H1 (cell line): ENCODE measurements at regions not wholly inside any gene's neighbourhood (a gene's known extent, or its start where the extent isn't known, plus 50 kb on each side); places are given as distances from the start of the nearest gene placed in this dataset.

Experiments
- CTCF ChIA-PET: fragments of 300-600 bp; sonication (Branson Sonifier 250); formaldehyde crosslinking; loops from one replicate; lab custom pipeline; 2021; ENCODE audit not compliant: partially characterized antibody; lab: Charles Lee
- POLR2A ChIA-PET: fragments of 300-600 bp; sonication (Branson Sonifier 250); formaldehyde crosslinking; loops from one replicate; lab custom pipeline; 2021; ENCODE audit warnings: inconsistent platforms; ENCODE audit not compliant: partially characterized antibody; lab: Charles Lee
- DNase-seq, 2 experiments: peaks; one replicate each; pipeline versions ENCODE4 v3.0.0 to v3.0.0-alpha.2; 2010 to 2022; ENCODE audit warnings: low spot score in 2 of 2, low read depth in 1 of 2, mixed read lengths in 1 of 2
- FAIRE-seq: peaks from 2 replicates; lab custom pipeline; 2011; peaks lifted over from hg19 to GRCh38; lab: Jason Lieb, UNC
- H2AFZ ChIP-seq: 2 replicates; pipeline ENCODE4 v1.8.1; 2012; ENCODE audit warnings: low read length, inconsistent platforms
- H2AK5ac ChIP-seq: 2 replicates; pipeline ENCODE4 v1.6.1; 2013; ENCODE audit warnings: low read depth, low read length
- H2BK120ac ChIP-seq: replicated peaks from 2 replicates; pipeline ENCODE3; 2013; ENCODE audit warnings: low read depth, low read length, inconsistent platforms
- H2BK12ac ChIP-seq: 2 replicates; pipeline ENCODE4 v1.6.1; 2013; ENCODE audit warnings: low read depth, low read length
- H2BK15ac ChIP-seq: 2 replicates; pipeline ENCODE4 v1.6.1; 2013; ENCODE audit warnings: low read length
- H2BK20ac ChIP-seq: 2 replicates; pipeline ENCODE4 v1.6.1; 2013; ENCODE audit warnings: low read length
- H2BK5ac ChIP-seq: 2 replicates; pipeline ENCODE4 v1.6.1; 2013; ENCODE audit warnings: low read depth, low read length
- H3K14ac ChIP-seq: 2 replicates; pipeline ENCODE4 v1.6.1; 2013; ENCODE audit warnings: inconsistent platforms; ENCODE audit not compliant: insufficient read length
- H3K18ac ChIP-seq: 2 replicates; pipeline ENCODE4 v1.6.1; 2013; ENCODE audit warnings: low read length; ENCODE audit errors: extremely low read depth
- H3K23ac ChIP-seq: 2 replicates; pipeline ENCODE4 v1.6.1; 2013; ENCODE audit warnings: inconsistent platforms; ENCODE audit not compliant: insufficient read length
- H3K23me2 ChIP-seq: 2 replicates; pipeline ENCODE4 v1.6.1; 2013; ENCODE audit warnings: low read depth, low read length
- H3K27ac ChIP-seq: 2 replicates; pipeline ENCODE4 v1.6.1; 2011; ENCODE audit warnings: low read depth, low read length, inconsistent platforms
- H3K27me3 ChIP-seq, 4 experiments: replicated peaks in 1 of 4; 1 replicate in 1 of 4; 2 replicates in 3 of 4; pipeline versions ENCODE4 v1.6.1 to v1.8.1; 2011 to 2013; ENCODE audit warnings: low read length in 3 of 4, mild to moderate bottlenecking in 3 of 4, inconsistent platforms in 2 of 4, mixed read lengths in 2 of 4, moderate library complexity in 1 of 4; ENCODE audit not compliant: control insufficient read depth in 3 of 4, insufficient read depth in 3 of 4; ENCODE audit errors: extremely low read depth in 1 of 4
- H3K36me3 ChIP-seq, 4 experiments: 2 replicates each; pipeline versions ENCODE4 v1.6.1 to v1.8.1; 2011 to 2013; ENCODE audit warnings: mild to moderate bottlenecking in 4 of 4, low read length in 3 of 4, moderate library complexity in 2 of 4, control low read depth in 1 of 4, inconsistent platforms in 1 of 4; ENCODE audit not compliant: insufficient read depth in 4 of 4, control insufficient read depth in 2 of 4
- H3K4ac ChIP-seq: replicated peaks from 2 replicates; pipeline ENCODE3; 2013; ENCODE audit warnings: low read length, low read depth, mixed read lengths, inconsistent platforms; ENCODE audit not compliant: insufficient read length
- H3K4me1 ChIP-seq, 4 experiments: replicated peaks in 1 of 4; 1 replicate in 1 of 4; 2 replicates in 3 of 4; pipeline versions ENCODE4 v1.6.1 to v1.8.1; 2011 to 2013; ENCODE audit warnings: low read length in 3 of 4, inconsistent platforms in 2 of 4, mixed read lengths in 1 of 4; ENCODE audit not compliant: insufficient read depth in 4 of 4, control insufficient read depth in 3 of 4
- H3K4me2 ChIP-seq, 2 experiments: 2 replicates each; pipeline versions ENCODE4 v1.6.1 to v1.8.1; 2011 to 2013; ENCODE audit warnings: low read depth in 2 of 2, low read length in 2 of 2, control low read depth in 1 of 2, inconsistent platforms in 1 of 2, mild to moderate bottlenecking in 1 of 2; ENCODE audit not compliant: insufficient read depth in 1 of 2
- H3K4me3 ChIP-seq, 4 experiments: fragments of 200-600, 300-600 bp in 1 of 4; sonication (generic), shearing (Covaris generic), sonication (Bioruptor Twin) in 1 of 4; 2 replicates each; pipeline versions ENCODE4 v1.5.1 to v1.8.1; 2011 to 2016; ENCODE audit warnings: low read length in 4 of 4, low read depth in 3 of 4, control low read depth in 2 of 4, inconsistent platforms in 2 of 4, mild to moderate bottlenecking in 2 of 4, mixed read lengths in 1 of 4, moderate library complexity in 1 of 4; ENCODE audit not compliant: insufficient read depth in 2 of 4; ENCODE audit errors: extremely low read depth in 1 of 4
- H3K56ac ChIP-seq: replicated peaks from 2 replicates; pipeline ENCODE3; 2013; ENCODE audit warnings: low read depth, mild to moderate bottlenecking, mixed read lengths, low read length, inconsistent platforms; ENCODE audit not compliant: insufficient read length
- H3K79me1 ChIP-seq: 2 replicates; pipeline ENCODE4 v1.6.1; 2013; ENCODE audit warnings: low read depth, low read length, control low read depth
- H3K79me2 ChIP-seq, 2 experiments: 2 replicates each; pipeline versions ENCODE4 v1.6.1 to v1.8.1; 2012 to 2013; ENCODE audit warnings: low read length in 2 of 2, mild to moderate bottlenecking in 2 of 2, inconsistent platforms in 1 of 2; ENCODE audit not compliant: insufficient read depth in 2 of 2, control insufficient read depth in 1 of 2
- H3K9ac ChIP-seq, 4 experiments: replicated peaks in 1 of 4; 1 replicate in 1 of 4; 2 replicates in 3 of 4; pipeline versions ENCODE4 v1.6.1 to v1.8.1; 2011 to 2013; ENCODE audit warnings: low read depth in 3 of 4, low read length in 3 of 4, control low read depth in 2 of 4, mild to moderate bottlenecking in 2 of 4, moderate library complexity in 2 of 4, inconsistent platforms in 1 of 4; ENCODE audit errors: extremely low read depth in 1 of 4
- H3K9me3 ChIP-seq, 2 experiments: 2 replicates each; pipeline versions ENCODE4 v1.6.1 to v1.8.1; 2012 to 2013; ENCODE audit warnings: mild to moderate bottlenecking in 2 of 2, moderate library complexity in 2 of 2, control low read depth in 1 of 2, inconsistent platforms in 1 of 2, low read depth in 1 of 2, low read length in 1 of 2, mixed read lengths in 1 of 2; ENCODE audit not compliant: insufficient read depth in 2 of 2
- H4K20me1 ChIP-seq, 2 experiments: replicated peaks in 1 of 2; 2 replicates each; pipeline versions ENCODE3 to v1.8.1; 2011 to 2013; ENCODE audit warnings: inconsistent platforms in 2 of 2, low read length in 2 of 2, mild to moderate bottlenecking in 1 of 2; ENCODE audit not compliant: insufficient read depth in 2 of 2, control insufficient read depth in 1 of 2
- H4K5ac ChIP-seq: 2 replicates; pipeline ENCODE4 v1.6.1; 2013; ENCODE audit warnings: low read length, low read depth, mixed read lengths, inconsistent platforms; ENCODE audit not compliant: insufficient read length
- H4K8ac ChIP-seq: 2 replicates; pipeline ENCODE4 v1.8.0; 2013; ENCODE audit warnings: mild to moderate bottlenecking, moderate library complexity, low read length, inconsistent platforms; ENCODE audit not compliant: insufficient read depth; ENCODE audit errors: extremely low read depth
- H4K91ac ChIP-seq: replicated peaks from 2 replicates; pipeline ENCODE3; 2013; ENCODE audit warnings: low read length, mixed read lengths, inconsistent platforms; ENCODE audit not compliant: insufficient read length
- ATF2 ChIP-seq: IDR thresholded peaks from 2 replicates; pipeline ENCODE4 v1.6.1; 2012; ENCODE audit warnings: low read length, inconsistent platforms
- BCL11A ChIP-seq, 2 experiments: IDR thresholded peaks; one replicate each; pipeline ENCODE4 v1.6.1; 2011; ENCODE audit warnings: low read depth in 2 of 2, low read length in 2 of 2, mild to moderate bottlenecking in 2 of 2
- CBX8 ChIP-seq: fragments of 300-800, 300-1000 bp; sonication (generic); IDR thresholded peaks from 2 replicates; pipeline ENCODE4 v1.7.1; 2016; ENCODE audit warnings: low read depth, low read length, borderline replicate concordance
- KDM5A ChIP-seq: fragments of 200-600 bp; IDR thresholded peaks from 2 replicates; pipeline ENCODE4 v1.7.1; 2012; ENCODE audit warnings: mild to moderate bottlenecking, low read length, inconsistent platforms, mixed read lengths
- POU5F1 ChIP-seq: IDR thresholded peaks from 2 replicates; pipeline ENCODE4 v1.6.1; 2011; ENCODE audit warnings: low read depth, mild to moderate bottlenecking, low read length, moderate library complexity
- WGBS, 2 experiments: shearing (Covaris generic) in 1 of 2; methylation state at CpG; one replicate each; pipeline versions ENCODE4 v1.1.6 to v1.1.7; 2013 to 2015; ENCODE audit warnings: low lambda C conversion rate in 2 of 2, mixed read lengths in 2 of 2, inconsistent platforms in 1 of 2, low coverage in 1 of 2, missing lambda C conversion rate in 1 of 2; ENCODE audit not compliant: insufficient replicate concordance in 2 of 2, insufficient coverage in 1 of 2, insufficient read length in 1 of 2; ENCODE audit errors: extremely low coverage in 1 of 2, missing lambda C conversion rate in 1 of 2; 5-methylcytosine and 5-hydroxymethylcytosine counted together

- no peak overlapping the region; the same call in 1 of the 2 replicates for H4K8ac ChIP-seq
- no peaks in the 10 kb centered on the region for H3K23me2 ChIP-seq
- no peaks in the 10 kb centered on the region for H3K4me1 ChIP-seq
- CTCF ChIA-PET, result no interaction called here
- no peaks in the 10 kb centered on the region for H3K27me3 ChIP-seq
- no peaks in the 10 kb centered on the region for H3K79me1 ChIP-seq
- FAIRE-seq (no peak), DNase-seq (no peak)
- H3K9ac ChIP-seq, result no peak overlapping the region
- 79% methylated on average over 3 of the region's 3 CpGs; no CpG with 5 or more reads in 1 of the 2 experiments for WGBS, 2 experiments
- H2BK15ac ChIP-seq, result no peak overlapping the region
- no peak overlapping the region for H2BK20ac ChIP-seq
- H4K91ac ChIP-seq, result no peak overlapping the region
- no peak overlapping the region for H3K4me2 ChIP-seq
- no peak overlapping the region for H3K23ac ChIP-seq
- H3K4me3 ChIP-seq, result no peak overlapping the region
- no peak overlapping the region for H2BK120ac ChIP-seq
- TF ChIP-seq ATF2 (no peak), BCL11A (IDR thresholded peaks at IDR 0.05; ENCODE audit: low read depth in 2 of 2, low read length in 2 of 2) (no peak), KDM5A (no peak), POU5F1 (no peak), CBX8 (no peak)
- POLR2A ChIA-PET, result interaction anchor here (1.1 kb wide), 1 partner anchor 99 kb away, joined by 4 read pairs; no protein-coding TSS in a partner anchor
- no peak overlapping the region for H2AK5ac ChIP-seq
- no peak overlapping the region for H2AFZ ChIP-seq
- no peak overlapping the region for H3K4ac ChIP-seq
- no peak overlapping the region for H3K56ac ChIP-seq
- no peaks in the 10 kb centered on the region for H3K36me3 ChIP-seq
- H2BK5ac ChIP-seq, result no peak overlapping the region
- H4K20me1 ChIP-seq, result no peaks in the 10 kb centered on the region
- H3K14ac ChIP-seq, result no peak overlapping the region
- no peak overlapping the region for H3K27ac ChIP-seq
- H3K79me2 ChIP-seq, result no peaks in the 10 kb centered on the region
- no peak overlapping the region for H3K18ac ChIP-seq
- H3K9me3 ChIP-seq, result no peaks in the 10 kb centered on the region
- no peak overlapping the region for H2BK12ac ChIP-seq
- H4K5ac ChIP-seq, result no peak overlapping the region
Measured at GRCh38 chrX:39915081-39915480, 182.7 kb downstream of the BCOR start.
